CD4-positive, alpha-beta T cell (primary cell): ENCODE measurements at regions not wholly inside any gene's neighbourhood (a gene's known extent, or its start where the extent isn't known, plus 50 kb on each side); places are given as distances from the start of the nearest gene placed in this dataset.

ENCODE experiments used
- ATAC-seq: fragments of 200-7000 bp; cut with Tn5 transposase; one replicate; pipeline ENCODE4 v1.10.0; 2022; ENCODE audit warnings: mild to moderate bottlenecking; ENCODE audit not compliant: poor library complexity
- CTCF ChIA-PET: fragments of 350-600 bp; sonication (Branson Sonifier 250); formaldehyde crosslinking; loops from one replicate; lab custom pipeline; 2021; ENCODE audit warnings: antibody characterized with exemption, inconsistent platforms; lab: Charles Lee
- POLR2A ChIA-PET: fragments of 350-600 bp; sonication (Branson Sonifier 250); formaldehyde crosslinking; loops from one replicate; lab custom pipeline; 2021; ENCODE audit warnings: antibody characterized with exemption, inconsistent platforms; lab: Charles Lee
- DNase-seq, 14 experiments: peaks; one replicate each; pipeline ENCODE4 v3.0.0-alpha.2; 2013 to 2020; ENCODE audit warnings: mixed read lengths in 2 of 14
- H3K27ac ChIP-seq, 2 donors: one replicate each; pipeline versions ENCODE4 v1.5.1 to v1.7.0; 2013; ENCODE audit warnings: low read length in 2 of 2, low read depth in 1 of 2, mild to moderate bottlenecking in 1 of 2
- H3K27me3 ChIP-seq, 2 experiments: 1 replicate in 1 of 2; 2 replicates in 1 of 2; pipeline versions ENCODE4 v1.6.1 to v1.7.0; 2013; ENCODE audit warnings: low read length in 2 of 2, control low read depth in 1 of 2, mild to moderate bottlenecking in 1 of 2, moderate library complexity in 1 of 2; ENCODE audit not compliant: insufficient read depth in 2 of 2, control insufficient read depth in 1 of 2
- H3K36me3 ChIP-seq: one replicate; pipeline ENCODE4 v1.6.1; 2013; ENCODE audit warnings: low read length, control low read depth; ENCODE audit not compliant: insufficient read depth
- H3K4me1 ChIP-seq: one replicate; pipeline ENCODE4 v1.6.1; 2013; ENCODE audit warnings: low read length, control low read depth; ENCODE audit not compliant: insufficient read depth
- H3K4me3 ChIP-seq: one replicate; pipeline ENCODE4 v1.5.1; 2013; ENCODE audit warnings: mild to moderate bottlenecking, low read length, moderate library complexity
- H3K9me3 ChIP-seq, 2 experiments: 1 replicate in 1 of 2; 2 replicates in 1 of 2; pipeline versions ENCODE4 v1.6.1 to v1.7.0; 2013; ENCODE audit warnings: low read length in 2 of 2, mild to moderate bottlenecking in 2 of 2, control low read depth in 1 of 2, moderate library complexity in 1 of 2; ENCODE audit not compliant: control insufficient read depth in 1 of 2, insufficient read depth in 1 of 2
- H3K27ac Mint-ChIP-seq: one replicate; pipeline ENCODE4 v1.8.0; 2020; ENCODE audit warnings: mixed read lengths
- H3K27me3 Mint-ChIP-seq: one replicate; pipeline ENCODE4 v1.8.0; 2021; ENCODE audit warnings: mixed read lengths
- H3K36me3 Mint-ChIP-seq: one replicate; pipeline ENCODE4 v1.8.0; 2021; ENCODE audit warnings: low read depth, mixed read lengths
- H3K4me1 Mint-ChIP-seq: one replicate; pipeline ENCODE4 v1.8.0; 2021; ENCODE audit warnings: low read depth, mixed read lengths
- H3K4me3 Mint-ChIP-seq: one replicate; pipeline ENCODE4 v1.8.0; 2020; ENCODE audit warnings: mild to moderate bottlenecking, mixed read lengths
- H3K9me3 Mint-ChIP-seq: one replicate; pipeline ENCODE4 v1.8.0; 2020; ENCODE audit warnings: mixed read lengths
- intact Hi-C, 2 experiments: fragments of 100-400 bp; cut with DNase I in 1 of 2; cut with micrococcal nuclease in 1 of 2; formaldehyde crosslinking; loops; one replicate each; pipeline versions ENCODE4 v1.15.1 to v1.9.0; 2023 to 2025; cut with DNase I, micrococcal nuclease
- TF ChIP-seq, protein P1 (sequence below): fragments of 200-600 bp; IDR thresholded peaks from one replicate; pipeline ENCODE4 v1.8.0; 2022; ENCODE audit warnings: antibody characterized with exemption, mild to moderate bottlenecking

- Mint-ChIP-seq H3K27ac (no peak overlapping the region), H3K36me3 (no peaks in the 10 kb centered on the region), H3K27me3 (no peaks in the 10 kb centered on the region), H3K4me1 (no peaks in the 10 kb centered on the region), H3K4me3 (no peak overlapping the region), H3K9me3 (no peaks in the 10 kb centered on the region)
- no peak overlapping the region for H3K27ac ChIP-seq
- H3K4me1 ChIP-seq, result no peaks in the 10 kb centered on the region
- H3K4me3 ChIP-seq, result no peak overlapping the region
- intact Hi-C loops, result no loop called here
- ATAC-seq, result no peak
- ChIA-PET POLR2A (no interaction called here), CTCF (no interaction called here)
- TF ChIP-seq, protein P1, sequence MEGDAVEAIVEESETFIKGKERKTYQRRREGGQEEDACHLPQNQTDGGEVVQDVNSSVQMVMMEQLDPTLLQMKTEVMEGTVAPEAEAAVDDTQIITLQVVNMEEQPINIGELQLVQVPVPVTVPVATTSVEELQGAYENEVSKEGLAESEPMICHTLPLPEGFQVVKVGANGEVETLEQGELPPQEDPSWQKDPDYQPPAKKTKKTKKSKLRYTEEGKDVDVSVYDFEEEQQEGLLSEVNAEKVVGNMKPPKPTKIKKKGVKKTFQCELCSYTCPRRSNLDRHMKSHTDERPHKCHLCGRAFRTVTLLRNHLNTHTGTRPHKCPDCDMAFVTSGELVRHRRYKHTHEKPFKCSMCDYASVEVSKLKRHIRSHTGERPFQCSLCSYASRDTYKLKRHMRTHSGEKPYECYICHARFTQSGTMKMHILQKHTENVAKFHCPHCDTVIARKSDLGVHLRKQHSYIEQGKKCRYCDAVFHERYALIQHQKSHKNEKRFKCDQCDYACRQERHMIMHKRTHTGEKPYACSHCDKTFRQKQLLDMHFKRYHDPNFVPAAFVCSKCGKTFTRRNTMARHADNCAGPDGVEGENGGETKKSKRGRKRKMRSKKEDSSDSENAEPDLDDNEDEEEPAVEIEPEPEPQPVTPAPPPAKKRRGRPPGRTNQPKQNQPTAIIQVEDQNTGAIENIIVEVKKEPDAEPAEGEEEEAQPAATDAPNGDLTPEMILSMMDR, result no peak
- no peaks in the 10 kb centered on the region for H3K36me3 ChIP-seq
- peak in 1 of 14 experiments; percentile 5 for DNase-seq
- no peaks in the 10 kb centered on the region for H3K9me3 ChIP-seq
- H3K27me3 ChIP-seq, result no peaks in the 10 kb centered on the region
These were observed 121.3 kb upstream of the CST7 start for GRCh38 chr20:24827603-24828295.

GRCh38 chr20:24828992-24829648, 119.9 kb upstream of the CST7 start:
- H3K36me3 Mint-ChIP-seq, result no peaks in the 10 kb centered on the region
- Histone ChIP-seq H3K9me3 (no peaks in the 10 kb centered on the region), H3K36me3 (no peaks in the 10 kb centered on the region), H3K4me3 (no peak overlapping the region), H3K27me3 (no peaks in the 10 kb centered on the region), H3K4me1 (no peaks in the 10 kb centered on the region), H3K27ac (no peak overlapping the region)
- ATAC-seq (no peak), DNase-seq (peak in 1 of 14 experiments; percentile 16)
- H3K4me3 Mint-ChIP-seq, result no peak overlapping the region
- intact Hi-C loops, result no loop called here
- TF ChIP-seq, protein P1, result no peak
- ChIA-PET POLR2A (no interaction called here), CTCF (no interaction called here)
- no peak overlapping the region for H3K27ac Mint-ChIP-seq
- no peaks in the 10 kb centered on the region for H3K4me1 Mint-ChIP-seq
- H3K27me3 Mint-ChIP-seq, result no peaks in the 10 kb centered on the region
- no peaks in the 10 kb centered on the region for H3K9me3 Mint-ChIP-seq

- H3K4me3 ChIP-seq, result no peak overlapping the region
- ChIA-PET CTCF (no interaction called here), POLR2A (no interaction called here)
- no peak overlapping the region for H3K4me3 Mint-ChIP-seq
- DNase-seq, result peak in 1 of 14 experiments; percentile 11
- no peaks in the 10 kb centered on the region for H3K4me1 Mint-ChIP-seq
- no peaks in the 10 kb centered on the region for H3K4me1 ChIP-seq
- H3K36me3 Mint-ChIP-seq, result no peaks in the 10 kb centered on the region
- no peak overlapping the region for H3K27ac Mint-ChIP-seq
- TF ChIP-seq, protein P1, result no peak
- no peaks in the 10 kb centered on the region for H3K36me3 ChIP-seq
- intact Hi-C loops, result no loop called here
- no peaks in the 10 kb centered on the region for H3K27me3 ChIP-seq
- no peak overlapping the region for H3K27ac ChIP-seq
- no peaks in the 10 kb centered on the region for H3K9me3 Mint-ChIP-seq
- no peaks in the 10 kb centered on the region for H3K9me3 ChIP-seq
- no peak for ATAC-seq
- no peaks in the 10 kb centered on the region for H3K27me3 Mint-ChIP-seq
These were observed 119.3 kb upstream of the CST7 start for GRCh38 chr20:24829649-24830370.
